Body of pancreas (tissue), 4 donors: ENCODE measurements at regions not wholly inside any gene's neighbourhood (a gene's known extent, or its start where the extent isn't known, plus 50 kb on each side); places are given as distances from the start of the nearest gene placed in this dataset.

Experiments used
- POLR2A ChIP-seq, 3 donors: fragments of 450-650 bp; IDR thresholded peaks; one replicate each; pipeline ENCODE4 v1.6.1; 2016; ENCODE audit warnings: antibody characterized with exemption in 3 of 3, mild to moderate bottlenecking in 2 of 3
- TF ChIP-seq, protein P1 (sequence below), 7 experiments: fragments of 450-650 bp in 4 of 7; fragments of 200-600 bp in 3 of 7; sonication (generic) in 3 of 7; IDR thresholded peaks; one replicate each; pipeline ENCODE4 v1.5.1; 2016 to 2019; ENCODE audit warnings: antibody characterized with exemption in 7 of 7

DNA sequence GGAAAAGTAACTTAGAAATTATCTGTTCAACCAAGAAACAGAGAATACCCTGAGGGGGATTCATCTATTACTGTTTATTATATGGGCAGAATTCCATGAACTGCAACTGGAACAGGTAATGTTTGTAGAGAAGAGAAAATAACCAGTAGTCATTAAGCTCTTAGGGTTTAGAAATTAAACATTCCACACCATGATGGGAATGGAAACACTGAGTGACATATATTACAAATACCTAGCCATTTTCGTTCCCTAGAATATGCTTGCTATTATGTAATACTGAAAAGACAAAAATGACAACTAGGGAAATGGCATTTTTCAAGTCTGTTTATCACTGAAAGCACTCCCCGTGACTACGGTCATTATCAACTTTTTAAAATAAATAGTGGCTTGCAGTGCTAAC is 1007.4 kb downstream of the GATA3 start:
- TF ChIP-seq POLR2A (IDR thresholded peaks at IDR 0.05), result no peak
- TF ChIP-seq, protein P1, sequence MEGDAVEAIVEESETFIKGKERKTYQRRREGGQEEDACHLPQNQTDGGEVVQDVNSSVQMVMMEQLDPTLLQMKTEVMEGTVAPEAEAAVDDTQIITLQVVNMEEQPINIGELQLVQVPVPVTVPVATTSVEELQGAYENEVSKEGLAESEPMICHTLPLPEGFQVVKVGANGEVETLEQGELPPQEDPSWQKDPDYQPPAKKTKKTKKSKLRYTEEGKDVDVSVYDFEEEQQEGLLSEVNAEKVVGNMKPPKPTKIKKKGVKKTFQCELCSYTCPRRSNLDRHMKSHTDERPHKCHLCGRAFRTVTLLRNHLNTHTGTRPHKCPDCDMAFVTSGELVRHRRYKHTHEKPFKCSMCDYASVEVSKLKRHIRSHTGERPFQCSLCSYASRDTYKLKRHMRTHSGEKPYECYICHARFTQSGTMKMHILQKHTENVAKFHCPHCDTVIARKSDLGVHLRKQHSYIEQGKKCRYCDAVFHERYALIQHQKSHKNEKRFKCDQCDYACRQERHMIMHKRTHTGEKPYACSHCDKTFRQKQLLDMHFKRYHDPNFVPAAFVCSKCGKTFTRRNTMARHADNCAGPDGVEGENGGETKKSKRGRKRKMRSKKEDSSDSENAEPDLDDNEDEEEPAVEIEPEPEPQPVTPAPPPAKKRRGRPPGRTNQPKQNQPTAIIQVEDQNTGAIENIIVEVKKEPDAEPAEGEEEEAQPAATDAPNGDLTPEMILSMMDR (IDR thresholded peaks at IDR 0.05), result no peak
